Caki2 (cell line): ENCODE measurements at regions not wholly inside any gene's neighbourhood (a gene's known extent, or its start where the extent isn't known, plus 50 kb on each side); places are given as distances from the start of the nearest gene placed in this dataset.

Experiments
- DNase-seq: peaks from one replicate; pipeline ENCODE4 v3.0.0-alpha.2; 2015; ENCODE audit warnings: low read depth
- in situ Hi-C: cut with HindIII; loops from 2 replicates; pipeline ENCODE4 v1.10.0; 2016; ENCODE audit warnings: low sequenced_read_pairs, low pct_unique_long_range_greater_than_20kb, mixed read lengths

DNA sequence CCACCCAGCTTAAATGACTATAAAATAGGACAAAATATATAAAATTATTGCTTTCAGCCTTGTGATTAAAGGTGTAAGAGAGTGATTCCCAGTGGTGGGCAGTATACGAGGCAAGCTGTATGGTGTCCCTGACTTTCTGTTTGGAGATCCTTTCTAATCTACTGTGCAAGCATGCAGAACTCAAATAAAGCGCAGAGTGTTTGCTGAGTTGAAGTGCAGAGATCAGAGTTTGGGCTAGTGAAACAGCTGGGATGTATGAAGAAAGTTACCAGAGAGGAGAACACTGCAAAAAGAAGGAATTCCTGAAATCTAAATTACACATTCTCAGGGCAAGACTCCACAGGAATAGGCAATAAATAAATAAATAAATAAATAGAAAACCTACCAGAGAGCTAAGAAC is 218.5 kb upstream of the TLL1 start:
- in situ Hi-C loops = no loop called here
- DNase-seq = no peak

DNA sequence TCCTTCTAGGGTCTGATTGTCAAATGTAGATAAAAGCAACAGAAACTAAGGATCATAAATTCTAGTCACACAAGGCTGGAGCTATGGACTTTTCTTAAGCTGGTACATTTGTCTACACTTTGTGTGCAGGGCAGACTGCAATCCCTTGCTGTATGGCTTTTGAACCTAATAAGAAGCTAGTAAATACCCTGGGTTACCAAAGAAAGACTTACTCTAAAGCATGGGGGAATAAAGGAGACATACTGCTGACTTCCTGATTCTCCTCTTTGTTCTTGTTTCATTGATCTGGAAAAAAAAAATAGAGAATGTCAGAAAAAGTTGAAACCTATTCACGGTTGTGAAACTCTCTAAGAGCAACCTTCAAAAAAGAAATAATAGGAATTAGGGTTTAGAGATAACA is 216.6 kb upstream of the TLL1 start:
- DNase-seq = no peak
- in situ Hi-C loops = no loop called here

DNA sequence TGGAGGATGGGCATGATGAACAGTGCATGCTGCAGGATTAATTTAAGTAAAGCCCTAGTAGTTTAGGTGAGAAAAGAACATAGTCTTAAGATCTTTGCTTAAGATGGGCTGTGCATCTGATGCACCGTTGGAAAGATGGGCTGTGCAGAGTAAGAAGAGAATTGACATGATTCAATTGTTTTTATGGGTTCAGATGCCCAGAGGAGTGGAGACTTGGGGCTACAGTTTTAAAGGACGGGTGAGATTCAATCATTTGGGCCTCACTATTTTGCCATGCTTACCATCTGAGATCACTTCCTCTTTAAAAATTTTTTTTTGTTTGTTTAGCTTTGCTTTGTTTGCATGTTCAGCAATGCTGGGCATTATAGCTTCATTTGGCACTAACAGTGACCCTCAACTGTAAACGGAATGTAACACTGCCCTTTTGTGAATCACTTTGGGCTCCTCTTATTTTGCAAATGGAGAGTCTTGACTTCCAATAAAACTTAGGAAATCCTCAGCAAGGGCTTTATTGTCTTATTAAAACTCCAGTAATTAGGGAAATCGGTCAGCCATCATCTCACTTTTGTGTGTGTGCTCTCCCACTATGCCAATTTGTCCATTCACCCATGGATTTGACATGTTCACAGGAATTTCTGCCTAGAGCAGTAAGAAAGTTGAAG is 216.1 kb upstream of the TLL1 start:
- in situ Hi-C loops = no loop called here
- no peak for DNase-seq

DNA sequence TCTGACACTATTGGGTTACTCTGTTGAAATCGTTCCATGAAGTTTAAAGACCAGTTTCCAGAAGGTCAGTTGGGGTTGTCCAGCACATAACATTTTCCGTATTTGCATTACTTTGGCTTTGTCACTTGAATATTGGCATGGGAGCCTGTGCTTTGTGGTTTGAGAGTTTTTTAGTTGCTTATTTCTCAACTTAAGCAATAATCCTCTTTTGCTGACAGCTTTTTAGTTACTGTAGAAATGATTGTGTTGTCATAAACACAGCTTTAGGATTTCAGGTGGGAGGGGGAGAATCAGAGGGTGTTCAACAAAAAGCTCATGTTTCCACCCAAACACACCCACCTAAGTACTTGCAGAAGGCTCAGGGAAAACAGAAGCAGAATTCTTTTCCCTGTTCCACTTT is 210.7 kb upstream of the TLL1 start:
- in situ Hi-C loops = no loop called here
- DNase-seq = no peak

DNA sequence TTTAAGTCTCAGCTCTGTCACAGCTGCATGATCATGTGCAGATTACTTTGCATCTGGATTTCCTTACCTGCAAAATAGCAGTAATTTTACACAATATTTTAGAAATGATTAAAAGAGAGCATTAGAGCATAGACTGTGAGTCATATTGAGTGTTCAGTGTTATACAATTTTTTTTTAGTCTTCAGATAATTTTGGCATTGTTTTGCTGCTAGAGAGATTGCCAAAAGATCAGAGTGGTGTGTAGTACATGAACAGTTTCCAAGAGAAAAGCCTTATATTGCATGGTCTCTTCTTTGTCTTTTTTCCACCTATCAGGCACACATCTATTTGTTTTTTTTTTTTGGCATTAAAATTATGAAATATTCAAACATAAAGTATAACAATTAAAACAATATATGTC is 209.6 kb upstream of the TLL1 start:
- DNase-seq = no peak
- in situ Hi-C loops = no loop called here

DNA sequence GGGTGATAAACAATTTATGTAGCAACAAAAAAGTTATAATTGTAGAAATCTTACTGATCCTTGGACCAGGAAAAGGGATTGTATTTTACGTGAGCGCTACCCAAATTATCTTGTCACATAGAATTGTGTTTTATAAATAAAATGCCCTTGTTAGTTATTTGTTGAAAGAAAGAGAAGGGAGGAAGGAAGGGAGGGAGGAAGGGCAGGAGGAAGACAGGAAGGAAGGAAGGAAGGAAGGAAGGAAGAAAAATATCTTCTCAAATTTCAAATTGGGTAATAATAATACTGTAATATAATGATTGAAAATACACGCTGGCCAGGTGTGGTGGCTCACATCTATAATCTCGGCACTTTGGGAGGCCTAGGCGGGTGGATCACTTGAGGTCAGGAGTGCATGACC is 206.2 kb upstream of the TLL1 start:
- no peak for DNase-seq
- in situ Hi-C loops = no loop called here

DNA sequence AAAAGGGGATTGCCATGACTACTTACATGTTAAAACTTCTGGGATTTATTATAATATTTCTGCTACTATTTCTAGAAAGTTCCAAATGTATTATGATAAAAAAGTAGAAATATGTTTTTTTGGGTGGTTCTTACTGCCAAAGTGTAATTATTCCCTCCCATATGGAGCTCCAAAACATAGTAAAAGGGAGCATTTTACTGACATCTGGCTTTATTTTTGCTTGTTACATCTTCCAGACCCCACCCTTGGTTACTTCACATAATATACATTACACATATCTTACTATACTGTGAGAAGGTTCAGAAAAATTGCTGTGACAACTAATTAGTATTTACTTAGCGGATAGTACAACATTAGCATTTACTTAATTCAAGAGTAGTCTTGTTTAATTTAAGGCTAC is 205.1 kb upstream of the TLL1 start:
- in situ Hi-C loops = no loop called here

DNA sequence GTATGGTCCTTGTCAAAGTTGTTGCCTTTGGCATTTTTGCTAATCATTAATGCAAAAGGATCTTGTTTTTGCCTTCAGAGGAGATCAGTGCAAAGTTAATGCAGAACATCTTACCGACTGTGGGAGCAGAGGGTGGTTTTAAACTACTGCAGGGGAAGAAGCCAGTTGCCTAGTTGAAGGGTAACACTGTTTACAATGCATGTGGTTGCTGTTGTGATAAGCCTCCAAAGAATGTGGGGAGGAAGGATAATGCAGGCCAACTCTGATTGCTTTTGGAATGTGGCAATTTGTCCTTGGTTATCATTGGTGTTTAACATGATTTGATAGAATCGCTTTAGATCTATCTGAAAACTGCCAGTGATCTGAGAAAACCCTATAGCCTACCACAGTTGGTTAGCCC is 204.3 kb upstream of the TLL1 start:
- in situ Hi-C loops = no loop called here
- no peak for DNase-seq

More for the DNA sequence above, 205.1 kb upstream of the TLL1 start:
- DNase-seq = no peak

DNA sequence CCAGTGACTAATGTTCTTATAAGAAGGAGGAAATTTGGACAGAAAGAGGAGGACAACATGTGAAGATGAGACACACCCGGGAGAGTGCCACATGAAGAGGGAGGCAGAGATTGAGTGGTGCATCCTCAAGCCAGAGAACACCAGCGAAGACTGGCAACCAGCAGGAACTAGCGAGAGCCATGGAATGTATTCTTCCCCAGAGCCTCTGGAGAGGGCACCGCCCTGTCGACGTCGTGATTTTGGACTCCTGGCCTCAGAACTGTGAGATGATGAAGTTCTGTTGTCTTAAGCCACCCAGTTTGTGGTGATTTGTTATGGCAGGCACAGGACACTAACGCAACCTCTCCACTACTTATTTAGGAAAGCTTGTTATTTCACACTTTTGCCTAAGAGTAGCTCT is 196.0 kb upstream of the TLL1 start:
- in situ Hi-C loops = no loop called here
- no peak for DNase-seq

DNA sequence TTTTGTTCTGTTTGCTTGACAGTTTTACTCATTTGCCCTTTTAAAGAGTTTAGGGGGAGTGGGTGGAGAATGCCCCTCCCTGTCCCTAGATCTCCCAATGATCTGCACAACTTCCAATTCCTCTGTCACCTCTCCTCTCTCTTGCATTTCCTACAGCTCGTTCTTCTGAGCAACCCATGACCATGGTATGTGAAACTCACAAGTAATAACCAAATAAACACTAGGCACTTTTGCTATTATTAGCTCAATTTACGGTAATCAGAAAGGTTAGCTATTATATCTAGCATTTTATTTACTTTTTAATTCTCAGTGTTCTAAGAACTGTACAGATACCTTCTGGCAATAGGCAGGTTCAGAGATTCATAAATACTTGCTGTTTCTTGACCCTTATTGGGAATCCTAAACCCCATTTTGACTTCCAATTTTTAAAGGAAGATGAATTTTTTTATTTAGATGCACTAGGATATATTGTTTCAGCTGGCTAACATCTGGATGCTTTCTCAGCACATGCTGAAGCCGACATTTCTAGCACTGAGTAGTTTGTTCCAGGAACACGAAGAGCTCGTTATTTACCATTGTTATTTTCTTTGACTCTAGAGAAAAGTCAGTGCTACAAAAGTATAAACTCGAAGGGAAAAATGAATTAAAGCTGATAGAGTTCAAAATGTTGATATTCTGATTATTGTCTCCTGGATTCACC is 194.7 kb upstream of the TLL1 start:
- in situ Hi-C loops = no loop called here
- no peak for DNase-seq

DNA sequence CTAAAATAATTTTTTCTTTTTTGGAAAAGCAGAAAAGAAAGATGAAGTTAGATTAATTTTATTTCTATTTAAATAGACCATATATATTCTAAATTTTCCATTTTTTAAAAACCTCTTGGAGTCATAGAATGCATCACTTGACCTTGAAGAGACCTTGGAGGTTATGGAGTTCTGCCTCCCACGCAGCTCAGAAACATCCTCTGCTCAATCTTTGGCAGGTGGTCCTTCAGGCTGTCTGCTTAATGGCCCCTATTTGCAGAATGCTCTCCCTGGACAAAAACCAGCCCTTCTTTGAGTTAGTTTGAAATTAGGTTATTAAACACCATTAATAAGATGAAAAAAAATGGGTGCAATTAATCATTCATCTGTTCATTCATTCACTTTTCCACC is 194.1 kb upstream of the TLL1 start:
- in situ Hi-C loops = no loop called here
- no peak for DNase-seq

DNA sequence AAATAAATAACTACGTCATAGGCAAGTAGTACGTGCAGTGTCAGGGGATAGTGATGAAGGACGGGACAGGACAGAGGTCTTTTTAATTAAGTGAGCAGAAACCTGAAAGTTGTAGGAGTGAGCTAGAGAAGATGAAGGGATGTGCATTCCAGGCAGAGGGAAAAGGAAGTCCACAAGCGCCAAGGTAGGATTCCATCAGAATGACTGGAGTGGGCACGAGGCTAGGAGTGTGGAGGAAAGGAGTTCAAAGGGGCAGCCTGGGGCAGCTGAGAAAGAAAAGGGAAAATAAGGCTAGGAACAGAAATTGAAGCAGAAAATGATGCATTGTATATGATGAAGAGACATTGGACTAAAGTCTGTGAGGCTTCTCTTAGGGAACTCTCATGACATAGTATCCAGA is 192.2 kb upstream of the TLL1 start:
- in situ Hi-C loops = no loop called here
- DNase-seq = no peak

DNA sequence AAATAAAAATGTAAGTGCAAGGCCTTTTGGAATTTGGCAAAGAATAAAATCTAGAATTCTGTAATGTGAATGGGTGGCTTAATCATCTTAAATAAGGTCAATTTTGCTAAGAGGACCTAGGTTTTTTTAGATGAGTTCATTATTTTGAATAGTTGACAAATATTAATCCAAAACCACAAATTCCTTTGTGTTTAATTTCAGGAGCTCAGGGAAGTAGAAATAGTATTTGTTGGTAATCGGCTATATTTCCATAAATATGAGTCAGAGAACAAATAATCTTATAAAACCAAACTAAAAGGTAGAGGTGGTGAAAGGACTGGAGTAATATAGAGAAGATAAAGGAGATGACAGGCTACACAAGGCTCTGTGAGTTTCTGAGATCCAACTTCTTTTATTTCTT is 190.4 kb upstream of the TLL1 start:
- in situ Hi-C loops = no loop called here
- DNase-seq = no peak

DNA sequence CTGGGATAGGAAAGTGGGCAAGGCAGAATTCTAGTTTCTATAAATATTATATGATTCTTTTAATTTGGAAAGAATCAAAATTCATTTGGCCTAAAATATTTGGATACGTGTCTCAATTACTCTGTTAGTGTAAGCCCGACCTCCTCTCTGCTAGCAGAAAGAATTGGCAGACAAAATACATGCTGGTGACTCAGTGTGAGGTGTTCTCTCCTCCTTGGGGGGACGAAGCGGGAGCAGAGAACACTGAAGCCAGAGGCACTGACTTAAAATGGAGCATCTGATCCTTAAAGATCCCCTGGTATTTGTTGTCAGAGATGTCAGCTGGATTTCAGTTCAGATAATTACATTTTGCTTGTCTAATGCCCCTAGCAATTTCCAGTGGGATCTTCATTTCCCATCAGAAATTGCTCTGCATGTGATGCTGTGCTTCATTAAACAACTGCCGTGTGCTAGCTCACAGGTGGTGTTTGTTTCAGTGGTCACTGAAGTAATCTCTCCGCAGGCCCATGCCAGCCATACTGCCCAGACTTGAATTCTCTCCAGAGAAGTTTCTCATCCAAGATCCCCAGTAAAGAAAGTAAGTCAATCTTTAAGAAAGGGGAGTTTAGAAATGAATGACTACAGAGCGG is 188.7 kb upstream of the TLL1 start:
- peak; percentile 21 for DNase-seq
- in situ Hi-C loops = no loop called here

DNA sequence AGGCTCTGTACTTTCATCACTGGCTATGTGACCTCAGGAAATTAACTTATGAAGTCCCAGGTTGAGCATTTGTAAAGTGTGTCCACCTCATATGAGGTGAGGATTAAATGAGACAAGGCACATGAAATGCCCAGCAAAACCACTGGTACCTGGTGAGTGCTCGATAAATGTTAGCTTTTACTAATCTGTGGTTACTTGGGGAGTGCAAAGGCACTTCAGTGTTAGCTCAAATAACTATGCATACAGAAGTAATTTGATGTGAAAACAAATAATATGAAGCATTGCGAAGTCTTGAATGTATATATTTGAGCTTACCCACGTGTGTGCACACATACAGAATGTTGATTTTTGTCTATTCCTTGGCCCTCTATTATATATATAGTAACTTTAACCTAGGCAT is 186.3 kb upstream of the TLL1 start:
- DNase-seq = no peak
- in situ Hi-C loops = no loop called here

DNA sequence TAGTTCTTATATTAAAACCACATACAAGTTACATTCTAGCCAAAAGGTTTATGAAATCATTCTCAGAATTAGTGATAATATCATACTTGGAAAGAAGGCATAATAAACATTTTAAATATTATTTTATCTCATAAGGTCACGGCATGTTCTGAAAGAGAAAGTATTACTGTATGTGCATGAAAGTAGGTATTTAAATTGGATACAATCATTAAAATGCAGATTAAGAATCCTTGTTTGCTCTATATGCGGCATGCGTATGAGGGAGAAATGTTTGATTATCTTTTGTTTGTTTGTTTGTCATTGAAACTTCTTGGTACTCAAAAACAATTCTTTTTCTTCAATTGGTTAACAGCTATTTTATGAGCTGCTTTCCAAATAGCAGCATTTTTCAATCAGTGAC is 183.9 kb upstream of the TLL1 start:
- in situ Hi-C loops = no loop called here
- DNase-seq = no peak

DNA sequence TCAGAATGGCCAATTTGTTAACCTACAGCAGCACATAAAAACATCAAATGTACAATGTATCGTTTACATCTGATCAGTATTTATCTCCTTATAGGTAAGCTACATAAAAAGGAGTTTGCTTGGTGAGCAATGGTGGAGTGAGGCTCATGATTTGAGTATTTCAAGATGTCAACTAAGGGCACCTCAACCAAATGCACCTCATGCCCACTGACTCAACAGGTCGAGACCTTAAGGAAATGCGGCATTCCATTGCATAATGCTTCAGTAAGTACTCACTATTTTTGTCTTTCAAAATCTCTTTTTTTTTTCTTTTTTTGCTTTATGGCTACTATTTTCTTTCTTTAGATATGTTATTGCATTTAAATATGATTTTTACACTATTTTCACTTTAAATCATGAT is 181.0 kb upstream of the TLL1 start:
- in situ Hi-C loops = no loop called here
- DNase-seq = no peak

DNA sequence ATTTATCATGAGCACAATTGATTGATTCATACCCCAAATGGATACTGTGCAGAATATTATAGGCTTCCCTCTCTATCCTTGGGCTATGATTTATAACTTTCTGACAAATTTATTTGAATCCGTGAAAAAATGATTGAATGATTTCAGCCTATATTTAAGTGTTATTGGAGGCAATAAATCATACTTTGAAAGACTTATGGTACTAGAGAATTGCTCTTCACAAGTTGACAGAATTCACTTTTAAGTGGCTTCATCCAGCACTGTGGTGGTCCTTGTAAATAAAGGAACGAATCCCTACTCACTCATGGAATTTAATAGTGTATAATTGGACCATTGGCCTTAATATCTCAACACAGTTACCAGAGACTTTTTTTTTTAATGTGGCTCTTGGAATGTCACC is 174.8 kb upstream of the TLL1 start:
- in situ Hi-C loops = no loop called here
- no peak for DNase-seq

DNA sequence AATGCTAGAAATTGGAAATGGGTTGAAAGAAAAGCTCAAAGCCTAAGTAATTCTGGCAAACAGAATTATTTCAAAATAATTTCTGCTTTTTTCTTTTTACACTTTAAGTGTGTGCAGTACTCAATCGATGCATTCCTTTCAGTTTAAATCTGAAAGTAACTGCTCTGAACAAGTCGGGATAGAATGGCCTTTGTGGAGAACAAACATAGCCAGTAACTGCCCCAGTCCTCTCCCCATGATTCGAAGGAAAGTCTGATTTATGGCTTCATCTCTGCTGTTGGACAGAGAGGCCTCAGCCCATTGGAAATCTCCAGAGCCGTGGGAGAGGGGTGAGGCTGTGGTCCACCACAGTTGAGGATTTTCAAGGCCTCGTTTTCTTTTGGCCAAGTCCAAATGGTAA is 174.0 kb upstream of the TLL1 start:
- in situ Hi-C loops = no loop called here
- no peak for DNase-seq

DNA sequence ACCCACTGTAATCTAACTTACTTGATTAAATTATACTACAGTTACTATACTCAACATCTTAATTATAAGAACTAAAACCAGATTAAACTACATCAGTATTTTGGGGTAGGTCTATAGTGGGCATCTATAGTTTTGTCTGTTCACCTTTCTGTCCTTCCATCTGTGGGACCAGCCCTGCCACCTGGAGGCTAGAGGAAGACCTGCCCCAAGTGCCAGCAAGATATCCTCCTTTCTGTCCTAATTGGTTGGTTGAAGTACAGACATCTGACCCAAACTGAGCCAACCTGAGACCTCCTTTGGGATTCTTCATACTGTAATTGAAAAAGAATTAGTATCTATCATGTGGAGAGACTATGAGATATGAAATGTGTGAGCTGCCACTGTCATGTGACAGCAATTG is 172.2 kb upstream of the TLL1 start:
- no peak for DNase-seq

More for the DNA sequence above, 172.2 kb upstream of the TLL1 start:
- in situ Hi-C loops = no loop called here
